ENCODE measurements at regions not wholly inside any gene's neighbourhood (a gene's known extent, or its start where the extent isn't known, plus 50 kb on each side); places are given as distances from the start of the nearest gene placed in this dataset.

GRCh38 chr11:112761911-112762706 is 199.1 kb upstream of the NCAM1 start:
- DNase-seq, result no peak

- no peak for DNase-seq
Observed at GRCh38 chr11:112762707-112763090, 198.5 kb upstream of the NCAM1 start.

- no peak for DNase-seq
Observed at GRCh38 chr11:112765337-112765736, 195.9 kb upstream of the NCAM1 start.

GRCh38 chr11:112769170-112769569 is 192.1 kb upstream of the NCAM1 start:
- no peak for DNase-seq

- DNase-seq, result no peak
Observed at GRCh38 chr11:112769584-112769983, 191.6 kb upstream of the NCAM1 start.

- no peak for DNase-seq
Observed at GRCh38 chr11:112770033-112770432, 191.2 kb upstream of the NCAM1 start.

- DNase-seq, result no peak
Observed at GRCh38 chr11:112770487-112770886, 190.7 kb upstream of the NCAM1 start.

GRCh38 chr11:112771851-112772250 is 189.4 kb upstream of the NCAM1 start:
- DNase-seq, result no peak

GRCh38 chr11:112773264-112773663 is 188.0 kb upstream of the NCAM1 start:
- DNase-seq, result no peak

GRCh38 chr11:112776834-112777233 is 184.4 kb upstream of the NCAM1 start:
- no peak for DNase-seq

- no peak for DNase-seq
Observed at GRCh38 chr11:112777283-112777751, 183.9 kb upstream of the NCAM1 start.

- DNase-seq, result no peak
Observed at GRCh38 chr11:112778091-112778876, 182.9 kb upstream of the NCAM1 start.

- no peak for DNase-seq
Observed at GRCh38 chr11:112778877-112779266, 182.3 kb upstream of the NCAM1 start.

GRCh38 chr11:112780351-112781087 is 180.7 kb upstream of the NCAM1 start:
- no peak for DNase-seq

- no peak for DNase-seq
Observed at GRCh38 chr11:112783945-112784322, 177.3 kb upstream of the NCAM1 start.

GRCh38 chr11:112784323-112785073 is 176.7 kb upstream of the NCAM1 start:
- DNase-seq, result no peak

GRCh38 chr11:112785149-112785548 is 176.1 kb upstream of the NCAM1 start:
- no peak for DNase-seq

- DNase-seq, result no peak
Observed at GRCh38 chr11:112785719-112786118, 175.5 kb upstream of the NCAM1 start.

GRCh38 chr11:112786196-112786595 is 175.0 kb upstream of the NCAM1 start:
- DNase-seq, result no peak

GRCh38 chr11:112786886-112787530 is 174.2 kb upstream of the NCAM1 start:
- DNase-seq, result no peak

GRCh38 chr11:112789481-112789880 is 171.7 kb upstream of the NCAM1 start:
- DNase-seq, result no peak

- no peak for DNase-seq
Observed at GRCh38 chr11:112790286-112790685, 170.9 kb upstream of the NCAM1 start.

All from T1000 (cell line).